WTC11 (cell line): ENCODE measurements at regions not wholly inside any gene's neighbourhood (a gene's known extent, or its start where the extent isn't known, plus 50 kb on each side); places are given as distances from the start of the nearest gene placed in this dataset.

Experiments
- ATAC-seq: fragments of 200-7000 bp; cut with Tn5 transposase; 2 replicates; pipeline ENCODE4 v1.10.0; 2021; ENCODE audit warnings: mild to moderate bottlenecking, moderate library complexity
- CTCF ChIA-PET: fragments of 300-600 bp; sonication (Branson Sonifier 250); formaldehyde crosslinking; loops from one replicate; lab custom pipeline; 2021; ENCODE audit warnings: antibody characterized with exemption; lab: Charles Lee
- POLR2A ChIA-PET: fragments of 350-600 bp; sonication (Branson Sonifier 250); formaldehyde crosslinking; loops from one replicate; lab custom pipeline; 2021; ENCODE audit warnings: antibody characterized with exemption; lab: Charles Lee
- DNase-seq: peaks from one replicate; pipeline ENCODE4 v3.0.0; 2021; ENCODE audit warnings: low spot score
- H3K27ac Mint-ChIP-seq: 2 replicates; pipeline ENCODE4 v1.8.0; 2021; ENCODE audit warnings: mixed read lengths
- H3K27me3 Mint-ChIP-seq: 2 replicates; pipeline ENCODE4 v1.8.0; 2021; ENCODE audit warnings: low read depth, mild to moderate bottlenecking, moderate library complexity, mixed read lengths
- H3K36me3 Mint-ChIP-seq: 2 replicates; pipeline ENCODE4 v1.8.0; 2021; ENCODE audit warnings: mixed read lengths
- H3K4me1 Mint-ChIP-seq: 2 replicates; pipeline ENCODE4 v1.8.0; 2022; ENCODE audit warnings: mixed read lengths
- H3K4me3 Mint-ChIP-seq: 2 replicates; pipeline ENCODE4 v1.8.0; 2021; ENCODE audit warnings: mild to moderate bottlenecking, moderate library complexity, mixed read lengths
- H3K9me3 Mint-ChIP-seq: 2 replicates; pipeline ENCODE4 v1.8.0; 2021; ENCODE audit warnings: mixed read lengths
- CBFB ChIP-seq: sonication (generic); formaldehyde crosslinking; IDR thresholded peaks from 2 replicates; pipeline ENCODE4 v1.8.1; 2022; ENCODE audit warnings: mild to moderate bottlenecking, low read depth, missing genetic modification reagents
- KAT7 ChIP-seq: sonication (generic); formaldehyde crosslinking; IDR thresholded peaks from 2 replicates; pipeline ENCODE4 v1.8.1; 2023; ENCODE audit warnings: missing genetic modification reagents, mild to moderate bottlenecking, borderline replicate concordance
- NR1H2 ChIP-seq: sonication (generic); formaldehyde crosslinking; IDR thresholded peaks from 2 replicates; pipeline ENCODE4 v1.9.0; 2021; ENCODE audit warnings: mild to moderate bottlenecking, moderate library complexity, missing genetic modification reagents
- ZNF232 ChIP-seq: sonication (generic); formaldehyde crosslinking; IDR thresholded peaks from 2 replicates; pipeline ENCODE4 v1.8.0; 2022; ENCODE audit warnings: mild to moderate bottlenecking, missing genetic modification reagents
- ZNF416 ChIP-seq: fragments of 250-450 bp; sonication (Bioruptor Pico); IDR thresholded peaks from 2 replicates; pipeline ENCODE4 v1.9.0; 2021; ENCODE audit warnings: mild to moderate bottlenecking, inconsistent platforms
- ZNF423 ChIP-seq: fragments of 250-450 bp; sonication (Bioruptor Pico); IDR thresholded peaks from 2 replicates; pipeline ENCODE4 v2.1.2; 2022; ENCODE audit warnings: mild to moderate bottlenecking, moderate library complexity
- TF ChIP-seq, protein P1 (sequence below): sonication (generic); formaldehyde crosslinking; IDR thresholded peaks from 2 replicates; pipeline ENCODE4 v1.8.0; 2022; ENCODE audit warnings: mild to moderate bottlenecking, missing genetic modification reagents
- TF ChIP-seq, protein P2 (sequence below): fragments of 200-600 bp; IDR thresholded peaks from 2 replicates; pipeline ENCODE4 v1.8.0; 2022; ENCODE audit warnings: antibody characterized with exemption
- TF ChIP-seq, protein P3 (sequence below): sonication (generic); formaldehyde crosslinking; IDR thresholded peaks from 2 replicates; pipeline ENCODE4 v1.8.0; 2022; ENCODE audit warnings: missing genetic modification reagents
- TF ChIP-seq, protein P4 (sequence below): sonication (generic); formaldehyde crosslinking; IDR thresholded peaks from 2 replicates; pipeline ENCODE4 v1.8.1; 2022; ENCODE audit warnings: mild to moderate bottlenecking, missing genetic modification reagents, moderate library complexity, borderline replicate concordance
- TF ChIP-seq, protein P5 (sequence below): sonication (generic); formaldehyde crosslinking; IDR thresholded peaks from 2 replicates; pipeline ENCODE4 v1.8.1; 2023; ENCODE audit warnings: mild to moderate bottlenecking, moderate library complexity, missing genetic modification reagents
- TF ChIP-seq, protein P6 (sequence below): fragments of 250-450 bp; sonication (Bioruptor Pico); IDR thresholded peaks from 2 replicates; pipeline ENCODE4 v1.9.0; 2021; ENCODE audit warnings: mild to moderate bottlenecking
- TF ChIP-seq, protein P7 (sequence below): sonication (generic); formaldehyde crosslinking; conservative IDR thresholded peaks from 2 replicates; pipeline ENCODE4 v1.8.1; 2023; ENCODE audit warnings: mild to moderate bottlenecking, low read depth, missing genetic modification reagents, moderate library complexity

DNA sequence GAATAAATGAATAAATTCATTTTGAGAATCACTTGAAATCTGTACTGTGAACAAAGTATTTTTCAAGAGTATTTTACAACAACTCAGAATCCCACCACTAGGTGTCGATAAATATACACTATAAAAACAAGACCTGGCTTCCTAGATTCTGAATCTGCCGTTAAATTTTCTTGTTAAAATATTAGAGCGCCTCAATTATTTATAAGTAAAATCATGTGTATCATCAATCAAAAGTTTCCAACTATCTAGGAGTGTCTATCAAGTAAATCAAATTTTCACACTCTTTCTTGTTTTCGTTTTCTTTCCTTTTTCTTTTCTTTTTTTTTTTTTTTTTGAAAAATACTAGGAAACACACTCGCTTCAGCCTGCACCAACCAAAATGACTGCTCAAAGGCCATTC, 179.2 kb upstream of the DCN start (continued):
- TF ChIP-seq, protein P1, sequence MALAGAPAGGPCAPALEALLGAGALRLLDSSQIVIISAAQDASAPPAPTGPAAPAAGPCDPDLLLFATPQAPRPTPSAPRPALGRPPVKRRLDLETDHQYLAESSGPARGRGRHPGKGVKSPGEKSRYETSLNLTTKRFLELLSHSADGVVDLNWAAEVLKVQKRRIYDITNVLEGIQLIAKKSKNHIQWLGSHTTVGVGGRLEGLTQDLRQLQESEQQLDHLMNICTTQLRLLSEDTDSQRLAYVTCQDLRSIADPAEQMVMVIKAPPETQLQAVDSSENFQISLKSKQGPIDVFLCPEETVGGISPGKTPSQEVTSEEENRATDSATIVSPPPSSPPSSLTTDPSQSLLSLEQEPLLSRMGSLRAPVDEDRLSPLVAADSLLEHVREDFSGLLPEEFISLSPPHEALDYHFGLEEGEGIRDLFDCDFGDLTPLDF (CRISPR knock-in tag): no peak
- TF ChIP-seq ZNF232 (CRISPR knock-in tag): no peak
- TF ChIP-seq, protein P2, sequence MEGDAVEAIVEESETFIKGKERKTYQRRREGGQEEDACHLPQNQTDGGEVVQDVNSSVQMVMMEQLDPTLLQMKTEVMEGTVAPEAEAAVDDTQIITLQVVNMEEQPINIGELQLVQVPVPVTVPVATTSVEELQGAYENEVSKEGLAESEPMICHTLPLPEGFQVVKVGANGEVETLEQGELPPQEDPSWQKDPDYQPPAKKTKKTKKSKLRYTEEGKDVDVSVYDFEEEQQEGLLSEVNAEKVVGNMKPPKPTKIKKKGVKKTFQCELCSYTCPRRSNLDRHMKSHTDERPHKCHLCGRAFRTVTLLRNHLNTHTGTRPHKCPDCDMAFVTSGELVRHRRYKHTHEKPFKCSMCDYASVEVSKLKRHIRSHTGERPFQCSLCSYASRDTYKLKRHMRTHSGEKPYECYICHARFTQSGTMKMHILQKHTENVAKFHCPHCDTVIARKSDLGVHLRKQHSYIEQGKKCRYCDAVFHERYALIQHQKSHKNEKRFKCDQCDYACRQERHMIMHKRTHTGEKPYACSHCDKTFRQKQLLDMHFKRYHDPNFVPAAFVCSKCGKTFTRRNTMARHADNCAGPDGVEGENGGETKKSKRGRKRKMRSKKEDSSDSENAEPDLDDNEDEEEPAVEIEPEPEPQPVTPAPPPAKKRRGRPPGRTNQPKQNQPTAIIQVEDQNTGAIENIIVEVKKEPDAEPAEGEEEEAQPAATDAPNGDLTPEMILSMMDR: peak; percentile 51
- TF ChIP-seq, all 79 proteins: peak for 1

DNA sequence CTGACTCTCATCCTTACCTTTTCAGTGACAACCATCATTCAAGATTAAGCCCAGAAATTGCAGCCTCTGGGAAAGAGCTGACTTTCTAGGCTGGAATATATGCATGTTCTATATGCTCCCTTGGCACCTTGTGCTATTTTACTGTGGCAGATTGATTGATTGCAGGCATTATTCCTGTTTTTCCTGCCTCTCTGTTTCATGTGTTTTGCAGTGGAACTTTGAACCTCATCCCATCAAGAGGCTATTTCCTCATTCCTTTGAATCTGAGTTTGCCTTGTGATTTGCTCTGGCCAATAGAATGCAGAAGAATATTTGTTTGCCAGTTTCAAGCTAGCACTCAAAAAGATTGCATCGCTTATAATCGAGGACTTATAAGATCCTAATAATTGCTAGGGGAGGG, 174.8 kb upstream of the DCN start:
- no peaks in the 10 kb centered on the region for H3K9me3 Mint-ChIP-seq
- no peak for TF ChIP-seq ZNF416 (CRISPR knock-in tag)
- TF ChIP-seq ZNF423 (CRISPR knock-in tag): no peak
- no peak for TF ChIP-seq CBFB (CRISPR knock-in tag)
- TF ChIP-seq, protein P3, sequence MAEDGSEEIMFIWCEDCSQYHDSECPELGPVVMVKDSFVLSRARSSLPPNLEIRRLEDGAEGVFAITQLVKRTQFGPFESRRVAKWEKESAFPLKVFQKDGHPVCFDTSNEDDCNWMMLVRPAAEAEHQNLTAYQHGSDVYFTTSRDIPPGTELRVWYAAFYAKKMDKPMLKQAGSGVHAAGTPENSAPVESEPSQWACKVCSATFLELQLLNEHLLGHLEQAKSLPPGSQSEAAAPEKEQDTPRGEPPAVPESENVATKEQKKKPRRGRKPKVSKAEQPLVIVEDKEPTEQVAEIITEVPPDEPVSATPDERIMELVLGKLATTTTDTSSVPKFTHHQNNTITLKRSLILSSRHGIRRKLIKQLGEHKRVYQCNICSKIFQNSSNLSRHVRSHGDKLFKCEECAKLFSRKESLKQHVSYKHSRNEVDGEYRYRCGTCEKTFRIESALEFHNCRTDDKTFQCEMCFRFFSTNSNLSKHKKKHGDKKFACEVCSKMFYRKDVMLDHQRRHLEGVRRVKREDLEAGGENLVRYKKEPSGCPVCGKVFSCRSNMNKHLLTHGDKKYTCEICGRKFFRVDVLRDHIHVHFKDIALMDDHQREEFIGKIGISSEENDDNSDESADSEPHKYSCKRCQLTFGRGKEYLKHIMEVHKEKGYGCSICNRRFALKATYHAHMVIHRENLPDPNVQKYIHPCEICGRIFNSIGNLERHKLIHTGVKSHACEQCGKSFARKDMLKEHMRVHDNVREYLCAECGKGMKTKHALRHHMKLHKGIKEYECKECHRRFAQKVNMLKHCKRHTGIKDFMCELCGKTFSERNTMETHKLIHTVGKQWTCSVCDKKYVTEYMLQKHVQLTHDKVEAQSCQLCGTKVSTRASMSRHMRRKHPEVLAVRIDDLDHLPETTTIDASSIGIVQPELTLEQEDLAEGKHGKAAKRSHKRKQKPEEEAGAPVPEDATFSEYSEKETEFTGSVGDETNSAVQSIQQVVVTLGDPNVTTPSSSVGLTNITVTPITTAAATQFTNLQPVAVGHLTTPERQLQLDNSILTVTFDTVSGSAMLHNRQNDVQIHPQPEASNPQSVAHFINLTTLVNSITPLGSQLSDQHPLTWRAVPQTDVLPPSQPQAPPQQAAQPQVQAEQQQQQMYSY (CRISPR knock-in tag): no peak
- no peak for TF ChIP-seq NR1H2 (CRISPR knock-in tag)
- no peak for TF ChIP-seq KAT7 (CRISPR knock-in tag)
- TF ChIP-seq, protein P4, sequence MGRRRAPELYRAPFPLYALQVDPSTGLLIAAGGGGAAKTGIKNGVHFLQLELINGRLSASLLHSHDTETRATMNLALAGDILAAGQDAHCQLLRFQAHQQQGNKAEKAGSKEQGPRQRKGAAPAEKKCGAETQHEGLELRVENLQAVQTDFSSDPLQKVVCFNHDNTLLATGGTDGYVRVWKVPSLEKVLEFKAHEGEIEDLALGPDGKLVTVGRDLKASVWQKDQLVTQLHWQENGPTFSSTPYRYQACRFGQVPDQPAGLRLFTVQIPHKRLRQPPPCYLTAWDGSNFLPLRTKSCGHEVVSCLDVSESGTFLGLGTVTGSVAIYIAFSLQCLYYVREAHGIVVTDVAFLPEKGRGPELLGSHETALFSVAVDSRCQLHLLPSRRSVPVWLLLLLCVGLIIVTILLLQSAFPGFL (CRISPR knock-in tag): no peak
- TF ChIP-seq, protein P5, sequence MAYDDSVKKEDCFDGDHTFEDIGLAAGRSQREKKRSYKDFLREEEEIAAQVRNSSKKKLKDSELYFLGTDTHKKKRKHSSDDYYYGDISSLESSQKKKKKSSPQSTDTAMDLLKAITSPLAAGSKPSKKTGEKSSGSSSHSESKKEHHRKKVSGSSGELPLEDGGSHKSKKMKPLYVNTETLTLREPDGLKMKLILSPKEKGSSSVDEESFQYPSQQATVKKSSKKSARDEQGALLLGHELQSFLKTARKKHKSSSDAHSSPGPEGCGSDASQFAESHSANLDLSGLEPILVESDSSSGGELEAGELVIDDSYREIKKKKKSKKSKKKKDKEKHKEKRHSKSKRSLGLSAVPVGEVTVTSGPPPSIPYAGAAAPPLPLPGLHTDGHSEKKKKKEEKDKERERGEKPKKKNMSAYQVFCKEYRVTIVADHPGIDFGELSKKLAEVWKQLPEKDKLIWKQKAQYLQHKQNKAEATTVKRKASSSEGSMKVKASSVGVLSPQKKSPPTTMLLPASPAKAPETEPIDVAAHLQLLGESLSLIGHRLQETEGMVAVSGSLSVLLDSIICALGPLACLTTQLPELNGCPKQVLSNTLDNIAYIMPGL (CRISPR knock-in tag): no peak
- TF ChIP-seq, protein P6, sequence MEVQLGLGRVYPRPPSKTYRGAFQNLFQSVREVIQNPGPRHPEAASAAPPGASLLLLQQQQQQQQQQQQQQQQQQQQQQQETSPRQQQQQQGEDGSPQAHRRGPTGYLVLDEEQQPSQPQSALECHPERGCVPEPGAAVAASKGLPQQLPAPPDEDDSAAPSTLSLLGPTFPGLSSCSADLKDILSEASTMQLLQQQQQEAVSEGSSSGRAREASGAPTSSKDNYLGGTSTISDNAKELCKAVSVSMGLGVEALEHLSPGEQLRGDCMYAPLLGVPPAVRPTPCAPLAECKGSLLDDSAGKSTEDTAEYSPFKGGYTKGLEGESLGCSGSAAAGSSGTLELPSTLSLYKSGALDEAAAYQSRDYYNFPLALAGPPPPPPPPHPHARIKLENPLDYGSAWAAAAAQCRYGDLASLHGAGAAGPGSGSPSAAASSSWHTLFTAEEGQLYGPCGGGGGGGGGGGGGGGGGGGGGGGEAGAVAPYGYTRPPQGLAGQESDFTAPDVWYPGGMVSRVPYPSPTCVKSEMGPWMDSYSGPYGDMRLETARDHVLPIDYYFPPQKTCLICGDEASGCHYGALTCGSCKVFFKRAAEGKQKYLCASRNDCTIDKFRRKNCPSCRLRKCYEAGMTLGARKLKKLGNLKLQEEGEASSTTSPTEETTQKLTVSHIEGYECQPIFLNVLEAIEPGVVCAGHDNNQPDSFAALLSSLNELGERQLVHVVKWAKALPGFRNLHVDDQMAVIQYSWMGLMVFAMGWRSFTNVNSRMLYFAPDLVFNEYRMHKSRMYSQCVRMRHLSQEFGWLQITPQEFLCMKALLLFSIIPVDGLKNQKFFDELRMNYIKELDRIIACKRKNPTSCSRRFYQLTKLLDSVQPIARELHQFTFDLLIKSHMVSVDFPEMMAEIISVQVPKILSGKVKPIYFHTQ (CRISPR knock-in tag): no peak
- TF ChIP-seq, protein P2: no peak
- TF ChIP-seq, protein P7, sequence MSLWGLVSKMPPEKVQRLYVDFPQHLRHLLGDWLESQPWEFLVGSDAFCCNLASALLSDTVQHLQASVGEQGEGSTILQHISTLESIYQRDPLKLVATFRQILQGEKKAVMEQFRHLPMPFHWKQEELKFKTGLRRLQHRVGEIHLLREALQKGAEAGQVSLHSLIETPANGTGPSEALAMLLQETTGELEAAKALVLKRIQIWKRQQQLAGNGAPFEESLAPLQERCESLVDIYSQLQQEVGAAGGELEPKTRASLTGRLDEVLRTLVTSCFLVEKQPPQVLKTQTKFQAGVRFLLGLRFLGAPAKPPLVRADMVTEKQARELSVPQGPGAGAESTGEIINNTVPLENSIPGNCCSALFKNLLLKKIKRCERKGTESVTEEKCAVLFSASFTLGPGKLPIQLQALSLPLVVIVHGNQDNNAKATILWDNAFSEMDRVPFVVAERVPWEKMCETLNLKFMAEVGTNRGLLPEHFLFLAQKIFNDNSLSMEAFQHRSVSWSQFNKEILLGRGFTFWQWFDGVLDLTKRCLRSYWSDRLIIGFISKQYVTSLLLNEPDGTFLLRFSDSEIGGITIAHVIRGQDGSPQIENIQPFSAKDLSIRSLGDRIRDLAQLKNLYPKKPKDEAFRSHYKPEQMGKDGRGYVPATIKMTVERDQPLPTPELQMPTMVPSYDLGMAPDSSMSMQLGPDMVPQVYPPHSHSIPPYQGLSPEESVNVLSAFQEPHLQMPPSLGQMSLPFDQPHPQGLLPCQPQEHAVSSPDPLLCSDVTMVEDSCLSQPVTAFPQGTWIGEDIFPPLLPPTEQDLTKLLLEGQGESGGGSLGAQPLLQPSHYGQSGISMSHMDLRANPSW (CRISPR knock-in tag): no peak
- peaks cover 4% of the 10 kb centered on the region; the same call in 1 of the 2 replicates for H3K4me1 Mint-ChIP-seq
- DNase-seq (no peak), ATAC-seq (no peak)
- ChIA-PET POLR2A (no interaction called here), CTCF (no interaction called here)
- H3K27ac Mint-ChIP-seq: no peak overlapping the region
- no peaks in the 10 kb centered on the region for H3K27me3 Mint-ChIP-seq
- H3K36me3 Mint-ChIP-seq: no peaks in the 10 kb centered on the region
- no peak overlapping the region for H3K4me3 Mint-ChIP-seq
